ENCODE measurements at regions not wholly inside any gene's neighbourhood (a gene's known extent, or its start where the extent isn't known, plus 50 kb on each side); places are given as distances from the start of the nearest gene placed in this dataset.

GRCh38 chr5:74576941-74577456, 63.5 kb downstream of the ENC1 start:
- DNase-seq, result no peak

GRCh38 chr5:74575741-74576538, 64.6 kb downstream of the ENC1 start:
- no peak for DNase-seq

- no peak for DNase-seq
Measured at GRCh38 chr5:74570250-74570649, 70.3 kb downstream of the ENC1 start.

DNA sequence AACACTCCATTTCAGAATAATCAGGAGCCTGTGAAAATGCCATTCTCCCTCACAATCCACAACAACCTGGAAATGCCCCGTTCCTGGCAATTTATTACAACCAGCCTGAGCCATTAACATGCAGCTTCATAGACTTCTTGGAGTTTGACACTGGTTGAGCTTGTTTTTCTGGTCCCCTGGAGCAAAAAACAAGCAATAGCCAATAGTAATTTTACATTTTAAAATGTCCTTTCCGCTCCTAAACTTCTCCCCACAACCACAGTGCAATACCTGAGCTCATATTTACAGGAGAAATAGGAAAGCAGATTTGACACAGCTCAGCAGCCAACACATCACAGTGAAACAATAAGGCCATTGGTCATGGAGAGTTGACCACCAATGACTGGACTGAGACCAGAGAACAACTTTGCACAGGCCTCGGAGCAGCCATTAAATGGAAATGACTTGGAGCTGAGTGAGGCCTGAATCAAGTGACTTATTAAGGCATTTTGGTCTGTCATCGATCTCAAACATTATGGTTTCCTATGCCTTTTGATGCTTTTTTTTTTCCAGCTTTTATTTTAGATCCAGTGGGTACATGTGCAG, 73.0 kb downstream of the ENC1 start:
- no peak for DNase-seq

DNA sequence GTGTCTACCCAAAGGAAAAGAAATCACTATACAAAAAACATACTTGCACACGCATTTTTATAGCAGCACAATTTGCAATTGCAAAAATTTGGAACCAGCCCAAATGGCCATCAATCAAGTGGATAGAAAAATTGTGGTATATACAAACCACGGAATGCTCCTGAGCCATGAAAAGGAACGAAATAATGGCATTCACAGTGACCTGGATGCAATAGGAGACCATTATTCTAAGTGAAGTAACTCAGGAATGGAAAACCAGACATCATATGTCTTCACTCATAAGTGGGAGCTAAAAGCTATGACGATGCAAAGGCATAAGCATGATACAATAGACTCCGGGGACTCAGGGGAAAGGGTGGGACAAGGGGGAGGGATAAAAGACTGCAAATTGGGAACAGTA, 78.4 kb downstream of the ENC1 start:
- DNase-seq, result no peak

DNA sequence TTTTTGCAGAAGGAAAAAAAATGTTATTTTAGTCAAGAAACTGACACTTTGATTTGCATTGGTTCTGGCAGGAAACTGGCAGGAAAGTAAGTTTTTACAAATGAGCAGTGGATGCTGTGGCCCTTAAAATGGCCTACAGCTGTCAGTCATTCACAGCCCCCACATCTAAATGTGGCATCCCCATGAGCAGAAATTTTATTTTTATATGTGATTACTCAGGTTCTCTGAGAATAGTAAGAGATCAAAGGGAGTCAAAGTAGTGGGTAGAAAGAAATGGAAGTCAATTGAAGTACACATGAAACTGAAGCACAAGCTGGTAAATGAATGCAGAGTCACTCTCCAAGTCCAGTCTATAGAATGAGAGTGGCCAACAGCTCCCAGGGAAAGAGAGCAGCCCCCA, 80.3 kb downstream of the ENC1 start:
- no peak for DNase-seq

DNA sequence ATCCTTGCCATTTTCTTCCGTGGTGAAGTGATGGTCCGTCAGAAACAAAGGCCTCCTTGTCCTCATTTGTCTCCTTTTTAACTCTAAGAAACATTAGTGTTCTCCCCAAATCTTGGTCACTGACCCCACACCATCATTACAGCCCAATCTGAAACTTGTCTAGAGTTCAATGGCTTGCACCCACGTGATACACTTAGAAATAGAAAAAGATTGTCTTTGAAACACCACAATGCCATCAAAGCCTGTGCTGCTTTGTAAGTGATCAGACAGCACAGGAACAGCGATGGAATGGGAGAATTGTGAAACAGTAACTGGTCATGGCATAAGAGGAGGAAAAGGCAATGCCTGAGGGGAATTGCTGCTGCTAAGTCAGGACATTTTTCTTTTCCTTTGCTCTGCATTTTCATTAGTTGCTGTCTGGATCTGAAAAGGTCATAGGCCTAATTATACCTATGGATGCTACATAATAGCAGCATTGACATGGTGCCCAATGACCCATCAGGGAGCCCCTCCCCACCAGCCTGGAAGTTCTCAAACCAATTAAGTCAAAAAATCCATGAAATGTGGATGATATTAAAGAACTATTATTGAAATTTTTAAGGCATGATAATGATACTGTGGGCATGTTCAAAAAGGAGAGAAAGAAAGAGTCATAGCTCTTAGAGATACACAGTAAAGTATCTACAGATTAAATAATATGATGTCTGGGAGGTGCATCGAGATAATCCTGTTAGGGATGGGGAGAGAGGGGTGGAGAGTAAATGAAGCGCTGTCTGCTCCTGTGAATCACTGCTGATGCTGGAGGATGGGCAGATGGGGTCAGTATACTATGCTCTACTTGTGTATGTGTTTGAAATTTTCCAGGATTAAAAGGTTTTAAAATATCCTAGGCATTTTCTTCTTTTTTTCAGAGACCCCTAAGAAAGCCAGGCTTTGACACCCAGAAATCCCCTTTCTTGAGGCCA, 83.6 kb downstream of the ENC1 start:
- no peak for DNase-seq

DNA sequence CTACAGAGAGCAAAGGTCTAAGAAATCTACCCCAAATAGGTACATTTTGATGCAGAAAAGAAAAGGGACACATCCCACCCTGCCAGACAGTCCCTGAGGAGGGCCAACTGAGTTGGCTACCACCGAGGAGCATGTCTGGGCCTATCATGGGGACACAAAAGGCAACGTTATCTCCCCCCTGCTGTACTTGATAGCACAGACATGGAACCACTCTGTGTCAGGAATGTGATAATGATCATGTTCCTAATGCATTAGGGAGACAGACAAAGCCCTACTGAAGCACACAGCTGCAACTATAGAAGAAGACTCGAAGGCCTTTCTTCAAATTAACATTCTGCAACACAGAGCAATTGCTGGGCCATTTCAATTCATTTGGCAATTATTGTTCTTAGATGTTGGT, 84.5 kb downstream of the ENC1 start:
- DNase-seq, result no peak

- no peak for DNase-seq
Measured at GRCh38 chr5:74552101-74552500, 88.4 kb downstream of the ENC1 start.

GRCh38 chr5:74550927-74551326, 89.6 kb downstream of the ENC1 start:
- DNase-seq, result no peak

DNA sequence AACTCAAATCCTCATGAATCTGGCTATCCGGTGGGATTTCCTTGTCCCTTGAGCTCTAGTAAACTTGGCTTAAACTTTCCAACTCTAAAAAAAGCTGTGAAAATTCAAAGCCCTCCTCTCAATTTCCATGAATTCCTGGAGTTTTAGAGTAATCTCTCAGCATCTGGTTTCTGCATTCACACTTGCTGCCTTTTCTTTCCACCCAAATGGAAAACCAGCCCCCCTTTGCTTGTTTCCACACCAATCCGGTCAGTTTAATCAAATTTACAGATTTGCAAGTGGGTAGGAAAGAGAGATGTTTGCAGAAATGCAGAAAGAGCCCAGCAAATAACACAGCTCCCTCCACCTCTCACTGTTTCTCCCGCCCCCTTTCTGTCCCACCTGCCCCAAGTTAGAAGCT, 91.1 kb downstream of the ENC1 start:
- no peak for DNase-seq

DNA sequence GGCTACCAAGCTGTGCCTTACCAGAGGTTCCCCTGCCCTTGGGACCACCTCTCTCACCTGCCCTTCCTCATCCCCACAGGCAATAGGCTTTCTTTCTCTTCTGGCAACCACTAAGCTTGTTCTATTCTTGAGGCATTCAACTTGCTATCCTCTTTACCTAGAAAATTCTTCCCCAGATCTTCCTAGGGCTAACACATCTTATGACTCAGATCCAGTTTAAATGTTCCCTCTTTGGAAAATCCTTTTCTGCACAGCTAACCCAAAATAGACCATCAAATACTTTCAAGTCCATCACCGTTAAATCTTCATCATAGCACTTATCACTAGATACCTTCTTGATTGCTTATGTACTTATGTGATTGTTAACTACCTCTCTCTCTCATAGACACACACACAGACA, 93.7 kb downstream of the ENC1 start:
- DNase-seq, result no peak

GRCh38 chr5:74544811-74545210, 95.7 kb downstream of the ENC1 start:
- no peak for DNase-seq

GRCh38 chr5:74543162-74543995, 97.1 kb downstream of the ENC1 start:
- DNase-seq, result no peak

GRCh38 chr5:74542482-74542881, 98.0 kb downstream of the ENC1 start:
- DNase-seq, result no peak

- no peak for DNase-seq
Measured at GRCh38 chr5:74541381-74541781, 99.1 kb downstream of the ENC1 start.

GRCh38 chr5:74540622-74541021, 99.9 kb downstream of the ENC1 start:
- no peak for DNase-seq

GRCh38 chr5:74539986-74540385, 100.5 kb downstream of the ENC1 start:
- DNase-seq, result no peak

DNA sequence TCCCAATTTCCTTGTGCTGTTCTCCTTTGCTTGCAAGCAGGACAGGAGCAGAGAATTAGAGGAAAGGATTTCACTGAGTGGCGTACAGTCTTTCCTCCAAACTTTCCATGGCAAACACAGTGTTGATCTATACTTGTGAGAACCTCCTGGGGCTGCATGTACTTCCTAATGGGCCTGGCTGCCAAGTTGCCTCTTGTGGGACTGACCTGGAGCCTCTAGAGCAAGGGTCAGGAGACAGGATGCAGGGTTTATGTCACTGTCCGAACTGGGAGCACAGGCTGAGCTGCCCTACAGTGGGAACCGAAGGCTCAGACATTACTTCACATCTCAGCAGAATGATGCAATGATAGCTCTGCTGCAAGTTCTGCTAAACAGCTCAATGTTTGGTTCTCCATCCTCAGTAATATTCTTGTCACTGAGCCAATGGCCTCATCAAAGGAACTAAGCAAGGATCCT, 102.3 kb downstream of the ENC1 start:
- no peak for DNase-seq

- no peak for DNase-seq
Measured at GRCh38 chr5:74536658-74537057, 103.9 kb downstream of the ENC1 start.

- no peak for DNase-seq
Measured at GRCh38 chr5:74535926-74536325, 104.6 kb downstream of the ENC1 start.

- no peak for DNase-seq
Measured at GRCh38 chr5:74534397-74535129, 106.0 kb downstream of the ENC1 start.

All from activated CD4-positive, alpha-beta T cell treated with anti-CD3 and anti-CD28 coated beads, Interleukin-2, amount 50 U/mL, for 1 hour (primary cell).